ENCODE measurements at regions not wholly inside any gene's neighbourhood (a gene's known extent, or its start where the extent isn't known, plus 50 kb on each side); places are given as distances from the start of the nearest gene placed in this dataset.

- TF ChIP-seq CTCF (conservative IDR thresholded peaks at IDR 0.05; ENCODE audit: low read length) (no peak), EZH2phosphoT487 (IDR thresholded peaks at IDR 0.05; ENCODE audit: borderline replicate concordance, low read depth, low read length) (no peak)
Observed at GRCh38 chr16:6104428-6104827, 1006.8 kb upstream of the EEF2KMT start.
